ENCODE measurements at regions not wholly inside any gene's neighbourhood (a gene's known extent, or its start where the extent isn't known, plus 50 kb on each side); places are given as distances from the start of the nearest gene placed in this dataset.
"Not testable (repeated sequence)": the region's sequence is repeated elsewhere in the genome, so short reads cannot be mapped to it uniquely, and the experiment has no call there.

- DNase-seq (ENCODE audit: low read depth) = no peak
Measured at GRCh38 chr4:66376921-66377320, 706.6 kb upstream of the EPHA5 start.

GRCh38 chr4:66376396-66376795 is 706.1 kb upstream of the EPHA5 start:
- no peak for DNase-seq (ENCODE audit: low read depth)

- no peak for DNase-seq (ENCODE audit: low read depth)
Measured at GRCh38 chr4:66373268-66373667, 703.0 kb upstream of the EPHA5 start.

GRCh38 chr4:66372706-66373105 is 702.4 kb upstream of the EPHA5 start:
- DNase-seq (ENCODE audit: low read depth) = no peak

GRCh38 chr4:66367043-66367660 is 696.9 kb upstream of the EPHA5 start:
- no peak for DNase-seq (ENCODE audit: low read depth)

- not testable (repeated sequence) for DNase-seq (ENCODE audit: low read depth)
Measured at GRCh38 chr4:66360395-66360794, 690.1 kb upstream of the EPHA5 start.

- no peak for DNase-seq (ENCODE audit: low read depth)
Measured at GRCh38 chr4:66357316-66357715, 687.0 kb upstream of the EPHA5 start.

- DNase-seq (ENCODE audit: low read depth) = no peak
Measured at GRCh38 chr4:66355328-66355727, 685.0 kb upstream of the EPHA5 start.

- DNase-seq (ENCODE audit: low read depth) = no peak
Measured at GRCh38 chr4:66351761-66352160, 681.5 kb upstream of the EPHA5 start.

GRCh38 chr4:66340286-66340893 is 670.1 kb upstream of the EPHA5 start:
- DNase-seq (ENCODE audit: low read depth) = no peak

- DNase-seq (ENCODE audit: low read depth) = no peak
Measured at GRCh38 chr4:66339007-66339406, 668.7 kb upstream of the EPHA5 start.

GRCh38 chr4:66331761-66332160 is 661.5 kb upstream of the EPHA5 start:
- DNase-seq (ENCODE audit: low read depth) = no peak

GRCh38 chr4:66330125-66330524 is 659.8 kb upstream of the EPHA5 start:
- no peak for DNase-seq (ENCODE audit: low read depth)

- no peak for DNase-seq (ENCODE audit: low read depth)
Measured at GRCh38 chr4:66328803-66329574, 658.7 kb upstream of the EPHA5 start.

- DNase-seq (ENCODE audit: low read depth) = no peak
Measured at GRCh38 chr4:66307641-66308438, 637.6 kb upstream of the EPHA5 start.

GRCh38 chr4:66300336-66300934 is 630.1 kb upstream of the EPHA5 start:
- DNase-seq (ENCODE audit: low read depth) = no peak

GRCh38 chr4:66298569-66298968 is 628.3 kb upstream of the EPHA5 start:
- no peak for DNase-seq (ENCODE audit: low read depth)

GRCh38 chr4:66297703-66298102 is 627.4 kb upstream of the EPHA5 start:
- no peak for DNase-seq (ENCODE audit: low read depth)

GRCh38 chr4:66294638-66295037 is 624.3 kb upstream of the EPHA5 start:
- no peak for DNase-seq (ENCODE audit: low read depth)

GRCh38 chr4:66284991-66285451 is 614.7 kb upstream of the EPHA5 start:
- no peak for DNase-seq (ENCODE audit: low read depth)

GRCh38 chr4:66279084-66279483 is 608.8 kb upstream of the EPHA5 start:
- no peak for DNase-seq (ENCODE audit: low read depth)

- no peak for DNase-seq (ENCODE audit: low read depth)
Measured at GRCh38 chr4:66275411-66276038, 605.2 kb upstream of the EPHA5 start.

Data from T-helper 22 cell (primary cell).